ENCODE measurements at regions not wholly inside any gene's neighbourhood (a gene's known extent, or its start where the extent isn't known, plus 50 kb on each side); places are given as distances from the start of the nearest gene placed in this dataset.
"Not testable (repeated sequence)": the region's sequence is repeated elsewhere in the genome, so short reads cannot be mapped to it uniquely, and the experiment has no call there.

DNA sequence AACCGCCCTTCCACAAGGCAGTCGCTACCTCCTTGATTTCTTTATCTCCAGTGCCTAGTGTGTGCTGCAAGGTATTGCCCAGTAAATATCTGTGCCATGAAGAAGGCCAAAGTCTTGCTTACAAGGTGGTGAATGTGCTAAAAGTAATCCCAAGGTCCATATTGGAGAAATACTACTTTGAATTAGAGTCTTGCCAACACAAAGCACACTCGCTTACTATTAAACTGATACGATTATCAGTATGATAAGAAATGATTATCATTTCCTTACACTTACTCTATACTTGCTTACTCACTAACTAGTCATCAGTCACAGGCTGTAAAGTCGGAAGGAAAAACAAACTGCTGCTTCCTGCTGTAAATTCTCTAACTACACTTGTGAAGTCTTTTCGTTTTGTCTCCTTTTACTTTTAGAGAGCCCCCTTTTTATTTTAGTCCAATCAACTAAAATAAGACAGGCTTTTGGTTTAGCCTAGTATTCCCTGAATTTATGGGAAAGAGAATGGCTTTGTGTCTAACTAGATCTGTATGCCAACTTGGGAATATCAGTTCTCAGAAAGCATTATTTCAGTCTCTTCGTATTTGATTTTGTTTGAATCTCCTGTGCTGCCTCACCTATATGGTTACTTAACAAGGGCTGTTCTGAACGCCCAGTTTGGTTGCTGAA lies 107.1 kb upstream of the TSC22D2 start:
- DNase-seq (ENCODE audit: low read depth): no peak

DNA sequence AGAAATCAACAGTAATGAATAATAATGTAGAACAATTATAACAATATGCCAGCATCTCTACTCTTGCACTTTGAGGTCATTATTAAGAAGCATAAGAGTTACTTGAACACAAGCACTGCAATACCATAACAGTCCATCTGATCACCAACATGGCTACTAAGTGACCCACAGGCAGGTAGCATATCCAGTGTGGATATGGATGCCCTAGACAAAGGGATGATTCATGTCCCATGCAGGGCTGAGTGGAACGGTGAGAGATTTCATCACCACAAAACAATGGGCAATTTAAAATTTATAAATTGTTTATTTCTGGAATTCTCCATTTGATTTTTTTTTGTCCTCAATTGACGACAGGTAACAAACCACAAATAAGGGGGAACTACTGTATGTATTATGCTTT lies 107.7 kb upstream of the TSC22D2 start:
- DNase-seq (ENCODE audit: low read depth): no peak

DNA sequence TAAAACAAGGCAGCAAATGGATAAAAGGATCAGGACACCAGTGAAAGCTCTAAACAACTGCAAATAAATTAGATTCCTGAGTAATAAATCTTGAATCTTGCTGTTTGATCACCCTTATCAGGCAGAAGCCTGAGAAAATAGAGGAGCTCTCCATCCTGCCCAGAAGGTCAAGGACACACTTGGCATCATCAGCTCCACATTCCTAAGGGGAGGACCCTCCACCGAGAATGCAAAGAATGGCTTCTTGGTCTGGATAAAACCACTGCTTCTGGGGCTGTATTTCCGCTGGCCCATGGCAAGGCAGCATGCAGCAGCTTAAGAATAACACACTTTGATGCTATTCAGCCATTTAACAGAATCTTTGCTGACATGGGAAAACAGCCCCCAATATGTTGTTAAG lies 108.9 kb upstream of the TSC22D2 start:
- no peak for DNase-seq (ENCODE audit: low read depth)

DNA sequence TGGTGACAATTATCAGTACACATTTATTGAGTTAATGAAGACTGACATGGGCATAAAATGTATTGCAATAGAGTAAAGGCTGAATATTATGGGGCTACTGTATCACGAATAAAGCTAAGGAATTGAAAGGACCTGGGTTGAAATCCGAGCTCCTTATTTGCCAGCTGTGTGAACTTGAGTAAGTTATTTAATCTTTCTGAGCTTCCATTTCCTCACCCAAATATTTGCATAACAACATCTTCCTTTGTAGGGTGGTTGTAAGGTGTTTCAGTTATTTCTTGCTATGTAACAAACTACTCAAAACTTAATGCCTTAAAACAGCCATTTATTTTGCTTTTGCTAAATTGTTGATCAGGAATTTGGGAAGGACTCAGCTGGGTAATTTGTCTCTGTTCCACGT lies 111.1 kb upstream of the TSC22D2 start:
- no peak for DNase-seq (ENCODE audit: low read depth)

DNA sequence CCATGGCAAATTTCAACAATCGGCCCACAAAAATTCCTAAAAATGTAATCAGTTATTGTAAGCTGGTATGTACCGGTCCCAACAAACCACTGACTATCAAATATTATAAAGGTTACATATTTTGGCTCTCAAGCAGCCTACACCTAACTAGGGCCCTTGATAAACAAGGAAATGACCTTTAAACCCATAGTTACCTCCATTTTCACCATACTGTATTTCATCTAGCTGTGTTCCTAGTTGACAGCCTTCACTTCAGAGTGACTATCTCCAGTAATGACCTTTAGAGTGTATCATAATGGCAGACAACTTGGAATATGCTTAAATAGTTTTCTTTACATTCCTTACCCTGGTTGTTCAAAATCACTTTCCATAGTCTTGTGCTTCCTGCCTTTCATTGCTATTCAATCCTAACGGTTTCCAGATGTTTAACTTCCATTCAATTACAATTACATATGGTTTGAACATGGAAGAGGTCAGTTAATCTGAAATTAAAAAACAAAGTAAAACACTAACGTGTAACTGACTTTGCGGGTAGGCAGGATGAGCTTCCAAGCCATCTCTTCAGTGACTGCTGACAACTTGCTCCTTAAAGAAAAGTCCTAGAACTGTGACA lies 111.9 kb upstream of the TSC22D2 start:
- DNase-seq (ENCODE audit: low read depth): no peak

DNA sequence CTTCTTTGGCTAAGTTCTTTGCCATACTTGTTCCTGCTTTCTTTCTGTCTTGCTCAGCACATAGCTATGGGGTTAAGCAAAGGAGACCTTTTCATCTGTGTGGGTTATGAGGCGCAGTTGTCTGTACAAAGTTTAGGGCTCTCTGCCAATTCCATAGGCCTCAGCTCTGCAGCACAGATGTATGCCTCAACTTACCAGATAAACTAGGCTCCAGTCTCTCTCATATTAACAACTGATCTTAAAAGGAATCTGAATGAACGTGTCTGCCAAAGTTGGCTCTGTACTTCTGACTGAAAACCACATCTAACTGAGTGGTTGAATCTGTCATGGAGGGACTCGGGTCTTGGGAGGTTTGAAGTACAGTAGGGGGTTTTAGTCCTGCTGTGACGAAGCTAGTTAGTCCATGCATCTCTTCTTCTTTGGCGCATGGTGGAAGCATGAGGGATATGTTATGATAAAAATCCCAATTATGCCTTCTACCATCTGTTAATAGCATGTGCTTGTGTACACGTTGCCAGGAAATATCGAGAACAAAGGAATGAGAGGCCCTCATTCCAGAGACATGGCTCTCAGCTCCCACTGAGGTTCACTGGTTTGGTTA lies 114.6 kb upstream of the TSC22D2 start:
- no peak for DNase-seq (ENCODE audit: low read depth)

DNA sequence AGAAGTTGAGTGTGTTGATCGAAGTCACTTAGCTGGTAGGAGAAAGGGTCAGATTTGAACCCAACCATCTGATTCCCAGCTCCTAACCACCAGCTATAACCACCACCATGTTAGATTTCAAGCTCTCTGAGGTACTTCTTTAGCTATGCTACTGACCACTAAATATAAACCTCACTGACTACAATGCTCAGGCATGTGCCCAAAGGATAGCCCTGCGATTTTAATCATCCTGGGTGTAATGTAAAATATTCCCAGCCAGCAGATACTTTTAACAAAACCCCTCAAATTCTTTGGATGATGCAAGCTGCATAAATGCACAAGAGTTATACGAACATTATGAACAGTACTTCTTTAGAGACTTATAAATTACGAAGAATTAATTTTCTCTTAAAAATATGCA lies 115.2 kb upstream of the TSC22D2 start:
- DNase-seq (ENCODE audit: low read depth): no peak

DNA sequence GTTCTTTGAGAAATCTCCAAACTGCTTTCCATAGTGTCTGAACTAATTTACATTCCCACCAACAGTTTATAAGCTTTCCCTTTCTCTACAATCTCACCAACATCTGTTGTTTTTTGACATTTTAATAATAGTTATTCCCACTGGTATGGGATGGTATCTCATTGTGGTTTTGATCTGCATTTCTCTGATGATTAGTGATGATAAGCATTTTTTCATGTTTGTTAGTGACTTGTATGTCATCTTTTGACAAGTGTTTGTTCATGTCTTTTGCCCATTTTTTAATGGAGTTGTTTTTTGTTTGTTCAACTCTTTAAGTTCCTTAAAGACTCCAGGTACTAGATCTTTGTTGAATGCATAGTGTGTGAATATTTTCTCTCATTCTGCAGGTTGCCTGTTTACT lies 116.6 kb upstream of the TSC22D2 start:
- DNase-seq (ENCODE audit: low read depth): no peak

DNA sequence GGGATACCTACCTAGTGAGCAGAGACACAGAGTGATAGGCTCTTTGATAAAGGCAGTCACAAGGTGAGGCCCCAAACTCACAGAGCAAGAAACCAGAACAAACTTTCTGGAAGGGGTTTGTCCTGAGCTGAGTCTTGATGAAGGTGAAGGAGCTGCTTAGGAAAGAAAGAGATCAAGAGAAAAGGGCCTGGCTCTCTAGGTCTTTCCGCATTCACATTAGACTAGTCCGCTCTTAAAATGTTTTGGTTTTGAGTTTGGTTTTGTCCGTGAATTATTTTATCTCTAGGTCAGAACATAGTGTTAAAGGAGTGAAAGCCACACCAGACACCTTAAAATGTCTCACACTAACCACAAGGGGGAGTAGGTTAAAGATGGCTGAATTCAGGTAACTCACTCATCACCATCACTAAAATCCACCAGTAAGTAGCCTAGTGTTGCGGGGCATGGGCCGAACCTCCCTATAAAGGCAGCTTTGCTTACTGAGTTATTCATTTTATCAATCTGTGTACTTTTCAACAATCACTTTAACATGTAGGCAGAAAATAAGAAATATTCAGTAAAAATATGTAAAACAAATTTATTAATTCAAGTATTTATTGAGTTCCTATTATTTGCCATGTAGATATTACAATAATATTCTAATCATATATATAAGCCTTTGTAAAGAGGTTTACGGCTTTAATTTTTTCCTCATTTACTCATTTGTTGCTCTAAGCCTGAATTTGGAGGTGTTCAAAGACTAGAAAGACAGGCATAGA lies 121.5 kb upstream of the TSC22D2 start:
- no peak for DNase-seq (ENCODE audit: low read depth)

DNA sequence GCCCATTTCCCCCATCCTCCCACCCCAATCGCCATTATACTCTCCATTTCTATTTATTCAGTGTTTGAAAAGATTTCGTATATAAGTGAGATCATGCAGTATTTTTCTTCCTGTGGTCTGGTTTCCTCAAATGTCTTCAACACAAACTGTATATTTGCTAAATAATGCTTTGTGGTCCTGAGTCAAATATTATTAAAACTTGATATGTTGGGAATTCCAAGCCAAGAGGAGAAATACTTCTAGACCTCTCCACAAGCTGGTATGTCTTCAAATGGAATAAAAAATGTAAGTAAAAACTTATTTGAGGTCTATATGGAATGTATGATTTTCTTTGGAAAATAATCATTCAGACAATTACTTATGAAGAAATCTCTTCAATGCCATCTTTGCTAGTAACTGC lies 122.5 kb upstream of the TSC22D2 start:
- DNase-seq (ENCODE audit: low read depth): no peak

DNA sequence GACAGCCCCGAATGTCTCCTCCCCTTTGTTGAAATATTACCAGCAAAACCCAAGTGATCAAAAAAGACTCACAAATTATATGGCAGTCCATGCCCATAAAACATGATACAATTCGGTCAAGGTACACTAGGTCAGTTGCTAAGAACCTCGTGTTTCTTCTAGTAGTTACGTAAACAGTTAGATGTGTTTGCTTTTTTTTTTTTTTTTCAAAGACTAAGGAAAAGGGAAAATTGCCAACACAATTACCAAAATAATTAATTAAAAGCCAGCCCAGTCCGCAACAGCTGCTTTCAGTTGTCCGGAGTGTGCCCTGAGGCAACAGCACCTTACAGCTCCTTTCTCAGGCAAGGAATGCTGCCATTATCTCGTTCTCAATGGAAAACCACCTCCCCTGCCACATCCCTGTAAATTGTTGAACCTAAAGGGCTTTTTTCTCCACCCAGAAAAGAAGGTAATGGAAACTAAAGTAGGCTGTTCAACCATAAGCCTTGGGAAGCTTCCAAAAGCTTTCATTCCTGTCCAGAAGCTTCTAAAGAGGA lies 129.2 kb upstream of the TSC22D2 start:
- no peak for DNase-seq (ENCODE audit: low read depth)

DNA sequence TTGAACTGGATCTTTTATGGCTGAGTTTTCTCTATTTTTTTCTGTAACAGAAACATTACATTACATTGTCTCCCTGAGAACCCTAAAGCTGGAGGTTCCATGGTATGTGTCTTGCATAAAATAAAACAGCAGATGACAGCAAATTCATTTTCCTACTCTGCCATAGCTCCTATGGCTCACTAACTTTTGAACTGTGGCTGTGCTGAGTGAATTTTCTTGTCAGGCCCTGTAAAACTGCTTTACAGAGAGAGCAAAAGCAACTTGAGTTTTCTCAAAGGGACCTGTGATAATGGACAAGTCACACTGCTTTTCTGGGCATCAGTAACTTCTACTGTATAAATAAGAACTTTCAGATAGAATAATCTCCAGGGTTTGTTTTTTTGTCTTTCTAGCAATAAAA lies 129.9 kb upstream of the TSC22D2 start:
- DNase-seq (ENCODE audit: low read depth): no peak

DNA sequence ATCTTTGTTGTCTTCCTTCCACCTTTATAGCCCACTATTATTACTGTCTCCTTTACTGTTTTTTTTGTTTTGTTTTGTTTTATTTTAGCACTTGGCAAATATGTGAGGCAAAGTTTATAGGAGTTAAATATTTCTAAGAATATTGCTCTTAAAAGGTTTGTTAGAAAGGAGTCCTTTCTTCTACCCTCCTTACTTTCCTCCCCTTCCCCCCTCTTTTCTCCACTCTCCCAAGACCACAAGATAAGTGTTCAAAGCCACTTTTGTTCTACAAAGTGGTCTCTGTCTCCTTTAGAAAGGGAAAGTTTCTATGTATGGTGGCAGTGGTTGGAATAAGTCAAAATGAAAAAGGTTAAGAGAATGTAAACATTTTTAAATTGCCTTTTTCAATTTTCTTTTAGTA lies 130.7 kb upstream of the TSC22D2 start:
- DNase-seq (ENCODE audit: low read depth): no peak

DNA sequence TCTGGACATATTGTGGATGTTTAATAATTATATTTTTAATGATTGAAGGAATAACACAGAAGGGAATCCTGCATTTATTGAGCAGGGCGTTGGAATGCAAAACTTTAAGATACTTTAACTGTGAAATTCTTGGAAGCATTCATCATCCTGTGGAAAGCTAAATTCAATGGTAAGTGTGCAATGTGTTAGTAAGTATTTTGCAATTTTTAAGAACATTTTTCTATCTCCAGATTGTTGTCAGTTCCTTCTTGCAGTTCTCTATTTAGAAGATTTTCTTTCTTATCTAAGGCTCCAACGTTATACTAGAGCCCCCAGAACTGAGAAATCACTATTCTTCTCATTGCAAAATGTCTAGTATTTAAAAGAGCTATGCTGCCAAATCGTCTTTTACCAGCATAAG lies 132.2 kb upstream of the TSC22D2 start:
- no peak for DNase-seq (ENCODE audit: low read depth)

DNA sequence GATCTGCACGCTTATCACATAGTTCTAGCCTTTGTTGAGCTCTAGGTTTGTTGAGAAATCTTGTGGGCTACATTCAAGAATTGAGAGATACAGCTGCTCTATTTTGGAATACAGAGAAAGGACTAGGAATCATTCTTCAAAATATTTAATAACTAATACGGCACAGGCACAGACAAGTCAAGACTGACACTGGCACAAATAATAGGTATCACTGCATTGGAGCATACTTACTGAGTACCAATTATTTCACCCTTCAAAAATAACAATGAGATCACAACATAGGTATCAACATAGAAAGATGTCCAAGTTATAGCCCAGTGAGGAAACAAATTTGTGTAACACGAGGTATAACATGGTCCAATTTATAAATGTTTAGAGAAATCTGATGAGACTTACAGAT lies 133.7 kb upstream of the TSC22D2 start:
- DNase-seq (ENCODE audit: low read depth): no peak

DNA sequence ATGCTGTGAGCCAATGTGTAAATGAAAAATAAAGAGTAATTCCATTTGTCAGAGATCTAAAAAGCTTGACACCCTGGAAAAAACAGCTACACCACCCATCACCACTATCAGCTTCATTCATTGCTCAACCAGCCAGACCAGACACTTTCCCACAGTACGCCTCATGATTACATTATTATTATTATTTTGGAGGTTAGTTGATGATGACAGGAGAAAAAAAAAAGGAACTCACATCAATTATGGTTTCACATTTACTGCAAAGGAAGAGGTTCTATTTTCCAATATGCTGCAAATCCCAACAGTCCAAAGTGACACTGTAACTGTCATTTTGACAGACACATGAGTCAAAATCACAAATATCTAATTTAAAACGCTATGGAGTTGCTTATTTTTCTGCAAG lies 134.7 kb upstream of the TSC22D2 start:
- DNase-seq (ENCODE audit: low read depth): no peak

DNA sequence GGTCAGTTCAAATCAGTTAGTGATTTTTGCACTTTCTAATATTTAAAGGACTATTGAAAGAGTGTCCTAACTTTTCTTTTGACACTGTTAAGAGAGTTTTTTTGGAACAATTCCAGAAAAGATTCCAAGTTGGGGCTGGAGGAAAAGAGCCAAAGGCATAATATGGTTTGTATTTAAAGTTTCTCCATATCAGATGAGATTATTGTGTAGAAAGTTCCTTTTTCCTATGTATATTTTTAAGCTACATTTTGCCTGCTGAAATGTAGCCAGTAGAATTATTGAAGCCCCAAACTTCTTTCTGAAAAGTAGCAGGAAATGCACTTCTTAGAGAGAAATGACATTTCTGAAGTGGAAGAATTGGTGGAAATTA lies 136.5 kb upstream of the TSC22D2 start:
- DNase-seq (ENCODE audit: low read depth): no peak

DNA sequence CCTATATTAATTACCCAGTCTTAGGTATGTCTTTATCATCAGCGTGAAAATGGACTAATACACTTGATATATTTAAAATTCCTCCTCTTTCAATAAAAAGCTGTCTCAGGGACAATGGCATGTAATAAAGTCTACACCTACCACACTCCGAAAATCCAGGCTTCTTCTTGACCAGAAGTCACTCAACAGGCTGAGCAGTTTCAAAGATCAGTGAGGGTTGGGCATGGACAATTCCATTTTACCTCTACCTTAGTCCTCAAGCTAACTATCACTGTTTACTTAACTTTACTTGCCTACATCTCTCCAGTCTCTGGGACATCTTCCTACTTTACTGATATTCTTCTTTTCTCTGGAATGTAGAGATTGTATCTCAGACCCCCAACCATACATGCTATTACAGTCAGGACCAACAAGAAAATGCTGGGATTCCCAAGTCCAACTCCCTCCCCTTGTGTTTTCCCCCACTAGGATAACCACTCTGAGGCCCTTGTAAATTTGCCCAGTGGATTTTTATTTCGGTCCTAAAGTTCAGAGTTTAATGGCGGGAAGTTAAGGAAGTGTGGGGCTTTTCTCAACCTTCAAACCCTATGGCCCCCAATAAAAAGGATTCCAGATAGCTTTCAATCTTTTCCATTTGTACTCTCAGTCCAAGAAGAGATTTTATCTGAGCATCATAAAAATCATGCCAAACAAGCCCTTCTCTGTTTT lies 137.1 kb upstream of the TSC22D2 start:
- no peak for DNase-seq (ENCODE audit: low read depth)

DNA sequence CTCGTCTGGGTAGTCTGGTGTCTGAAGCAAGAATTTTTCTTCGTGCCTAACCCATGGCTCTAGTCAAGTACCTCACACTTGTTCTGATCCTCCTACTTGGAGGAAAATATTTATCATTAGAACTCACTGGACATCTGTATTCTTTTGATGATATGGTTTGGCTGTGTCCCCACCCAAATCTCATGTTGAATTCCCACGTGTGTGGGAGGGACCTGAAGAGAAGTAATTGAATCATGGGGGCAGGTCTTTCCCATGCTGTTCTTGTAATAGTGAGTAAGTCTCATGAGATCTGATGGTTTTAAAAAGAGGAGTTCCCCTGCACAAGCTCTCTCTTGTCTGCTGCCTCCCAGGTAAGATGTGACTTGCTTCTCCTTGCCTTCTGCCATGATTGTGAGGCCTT lies 137.7 kb upstream of the TSC22D2 start:
- DNase-seq (ENCODE audit: low read depth): not testable (repeated sequence)

DNA sequence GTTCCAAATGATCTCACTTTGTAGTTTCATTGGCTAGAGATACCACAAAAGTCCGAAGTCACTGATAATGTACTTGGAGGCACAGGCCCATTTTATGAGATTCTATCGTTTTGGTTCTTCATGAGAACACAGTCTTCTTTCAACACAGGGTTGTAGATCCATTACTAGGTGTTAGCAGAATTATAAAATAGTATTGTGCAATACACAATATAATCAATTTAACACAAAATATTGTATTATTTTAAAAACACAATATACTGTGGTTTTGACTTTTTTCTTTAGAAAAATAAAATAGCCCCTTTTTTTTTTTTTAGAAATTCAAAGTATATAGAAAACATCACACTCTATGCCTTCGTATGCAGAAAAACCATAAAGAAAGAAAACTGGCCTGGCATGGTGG lies 138.6 kb upstream of the TSC22D2 start:
- DNase-seq (ENCODE audit: low read depth): no peak

DNA sequence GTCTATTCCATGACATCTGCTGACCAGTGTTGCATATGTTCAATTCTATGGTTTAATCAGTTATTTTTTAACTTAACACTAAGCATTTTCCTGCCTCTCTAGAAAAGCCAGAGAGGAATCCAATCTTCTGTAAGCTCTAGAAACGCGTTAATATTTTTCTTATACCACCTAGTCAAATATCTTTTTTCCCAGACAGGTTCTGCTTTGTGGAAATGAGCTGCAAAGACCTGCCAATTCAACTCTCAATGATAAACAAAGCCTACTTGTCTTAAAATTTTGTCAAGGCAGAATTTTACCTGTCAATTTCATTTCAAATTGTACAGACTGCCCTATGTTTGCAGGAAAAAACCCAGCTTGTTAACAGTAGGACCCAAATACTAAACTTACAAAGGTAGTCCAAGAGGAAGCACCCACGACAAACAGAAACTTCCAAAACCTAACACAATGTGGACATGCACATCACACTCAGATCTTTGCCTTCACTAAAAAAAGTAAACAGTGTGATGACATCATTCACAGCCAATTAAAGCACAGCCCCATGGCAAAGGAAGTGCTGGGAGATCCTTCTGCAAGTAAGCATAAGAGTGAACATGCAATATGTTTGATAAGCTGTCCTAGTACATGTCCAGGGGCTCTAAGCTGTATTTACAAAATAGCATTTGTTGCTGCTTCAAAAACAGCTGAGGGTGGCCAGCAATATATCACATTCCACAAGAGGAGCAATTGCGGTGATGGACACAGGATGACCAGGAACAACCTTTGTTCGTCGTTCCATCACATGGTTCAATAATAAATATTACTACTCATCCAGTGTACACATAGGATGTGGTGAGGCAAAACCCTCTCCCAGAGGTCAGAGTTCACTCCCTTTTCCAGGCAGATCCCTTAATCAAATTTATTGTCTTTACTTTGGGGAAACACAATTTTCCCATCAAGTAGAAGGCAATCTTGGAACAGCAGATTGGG lies 139.4 kb upstream of the TSC22D2 start:
- DNase-seq (ENCODE audit: low read depth): no peak
